Spleen (tissue), 11 donors: ENCODE measurements at regions not wholly inside any gene's neighbourhood (a gene's known extent, or its start where the extent isn't known, plus 50 kb on each side); places are given as distances from the start of the nearest gene placed in this dataset.

Source experiments
- DNase-seq: peaks from one replicate; pipeline ENCODE4 v3.0.0-alpha.2; 2020
- H3K27ac ChIP-seq, 8 donors: fragments of 200-600 bp; sonication (generic) in 7 of 8; 1 replicate in 4 of 8; 2 replicates in 4 of 8; pipeline versions ENCODE4 v1.5.0 to v1.8.0; 2016 to 2021; ENCODE audit warnings: inconsistent platforms in 4 of 8, mild to moderate bottlenecking in 4 of 8, moderate library complexity in 1 of 8
- H3K27me3 ChIP-seq, 7 donors: fragments of 200-600 bp; sonication (generic) in 6 of 7; replicated peaks in 1 of 7; 1 replicate in 4 of 7; 2 replicates in 3 of 7; pipeline versions ENCODE4 v1.5.0 to v1.8.0; 2016 to 2021; ENCODE audit warnings: inconsistent platforms in 3 of 7, mild to moderate bottlenecking in 1 of 7
- H3K36me3 ChIP-seq, 6 donors: fragments of 200-600 bp; sonication (generic) in 5 of 6; 1 replicate in 4 of 6; 2 replicates in 2 of 6; pipeline versions ENCODE4 v1.5.0 to v1.8.0; 2016 to 2021; ENCODE audit warnings: inconsistent platforms in 2 of 6
- H3K4me1 ChIP-seq, 6 donors: fragments of 200-600 bp; sonication (generic) in 5 of 6; 1 replicate in 3 of 6; 2 replicates in 3 of 6; pipeline versions ENCODE4 v1.5.0 to v1.8.0; 2016 to 2021; ENCODE audit warnings: inconsistent platforms in 3 of 6
- H3K4me3 ChIP-seq, 8 donors: fragments of 200-600 bp; sonication (generic) in 7 of 8; 1 replicate in 4 of 8; 2 replicates in 4 of 8; pipeline versions ENCODE4 v1.5.0 to v1.8.0; 2016 to 2021; ENCODE audit warnings: inconsistent platforms in 4 of 8, mild to moderate bottlenecking in 4 of 8, moderate library complexity in 2 of 8
- H3K9me3 ChIP-seq, 8 donors: fragments of 200-600 bp; sonication (generic) in 7 of 8; 1 replicate in 4 of 8; 2 replicates in 4 of 8; pipeline versions ENCODE4 v1.5.0 to v1.8.0; 2016 to 2021; ENCODE audit warnings: inconsistent platforms in 4 of 8
- POLR2A ChIP-seq, 3 donors: fragments of 450-650 bp; IDR thresholded peaks; one replicate each; pipeline ENCODE4 v1.5.1; 2017; ENCODE audit warnings: antibody characterized with exemption in 3 of 3, mild to moderate bottlenecking in 1 of 3
- POLR2AphosphoS5 ChIP-seq, 3 donors: sonication (generic); formaldehyde crosslinking; IDR thresholded peaks; one replicate each; pipeline ENCODE4 v1.5.1; 2017; ENCODE audit warnings: antibody characterized with exemption in 3 of 3
- WGBS, 5 donors: extraction: QIAGEN DNeasy Blood & Tissue Kit in 3 of 5; methylation state at CpG; one replicate each; pipeline versions ENCODE4 v1.1.5 to v1.1.7; 2013 to 2018; 5-methylcytosine and 5-hydroxymethylcytosine counted together
- intact Hi-C: fragments of 100-400 bp; cut with DNase I; formaldehyde crosslinking; loops from one replicate; pipeline ENCODE4 v1.15.0; 2023; ENCODE audit warnings: low total_unique reads
- TF ChIP-seq, protein P1 (sequence below), 11 experiments: fragments of 200-600 bp in 7 of 11; fragments of 450-650 bp in 4 of 11; sonication (generic) in 4 of 11; IDR thresholded peaks in 8 of 11; conservative IDR thresholded peaks in 3 of 11; 1 replicate in 7 of 11; 2 replicates in 4 of 11; pipeline versions ENCODE4 v1.4.0 to v1.8.0; 2016 to 2021; ENCODE audit warnings: antibody characterized with exemption in 11 of 11, inconsistent platforms in 4 of 11, mild to moderate bottlenecking in 1 of 11
- donor health status: healthy with polysubstance abuse.
- donor health status: DM: no; HTN: no; CAD: no; lungs with moderate emphysema.
- donor health status: DM: no; HTN: no; CAD: no.
- donor health status: Bipolar disorder and iron deficiency.
- donor health status: healthy.
- donor health status: DM: no; HTN: no; CAD: no.
- donor health status: DM: yes; HTN: yes; CAD: no.

DNA sequence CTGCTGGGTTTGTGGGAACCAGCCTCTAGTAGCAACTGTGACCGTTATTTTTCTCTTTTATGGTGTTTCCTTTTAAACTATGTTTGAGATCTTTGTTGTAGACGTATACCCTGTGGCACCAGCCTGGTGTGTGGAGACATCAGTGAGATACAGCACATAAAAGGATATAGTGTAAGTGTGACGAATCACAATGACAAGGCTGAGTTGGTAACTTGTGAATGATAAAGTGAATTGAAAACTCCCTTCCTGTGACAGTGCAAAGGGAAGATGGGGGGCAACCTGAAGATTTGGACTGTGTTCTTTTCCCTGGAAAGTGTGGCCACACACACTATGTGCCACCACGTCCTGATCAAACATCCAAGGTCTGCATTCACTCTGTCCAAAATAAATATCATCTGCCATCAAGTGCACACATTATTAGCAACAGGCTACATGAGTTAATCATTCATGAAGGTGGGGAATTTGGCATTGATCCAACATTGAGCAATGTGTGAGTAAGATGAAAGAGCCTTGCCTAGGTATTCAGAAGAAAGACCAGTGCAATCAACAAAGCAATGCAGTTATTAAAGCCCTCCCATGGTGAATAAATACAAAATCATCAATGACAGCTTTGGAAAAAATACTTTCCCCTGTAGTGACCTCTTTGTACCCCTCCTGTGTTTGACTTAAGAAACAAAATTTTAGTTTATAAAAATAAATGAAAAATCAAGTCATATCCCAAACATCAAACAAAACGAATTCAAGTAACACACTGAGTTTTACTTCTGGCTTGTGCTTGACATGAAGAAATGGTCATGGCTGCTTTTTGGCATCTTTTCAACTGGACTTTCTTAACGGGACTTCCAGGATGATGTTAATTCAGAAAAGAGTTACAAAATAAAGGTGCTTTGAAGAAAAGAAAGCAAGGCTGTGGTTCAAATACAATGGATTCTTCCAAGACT is 1280.5 kb upstream of the ZEB2 start:
- Histone ChIP-seq H3K27me3 (no peaks in the 10 kb centered on the region), H3K4me1 (no peaks in the 10 kb centered on the region), H3K27ac (no peak overlapping the region), H3K36me3 (no peaks in the 10 kb centered on the region), H3K9me3 (no peaks in the 10 kb centered on the region), H3K4me3 (no peak overlapping the region)
- intact Hi-C loops: no loop called here
- no peak for DNase-seq
- WGBS, 5 donors: 74 to 90% (median 81%) methylated on average over 6 of the region's 6 CpGs
- TF ChIP-seq POLR2A (IDR thresholded peaks at IDR 0.05): no peak
- no peak for TF ChIP-seq POLR2AphosphoS5 (IDR thresholded peaks at IDR 0.05)
- TF ChIP-seq, protein P1, sequence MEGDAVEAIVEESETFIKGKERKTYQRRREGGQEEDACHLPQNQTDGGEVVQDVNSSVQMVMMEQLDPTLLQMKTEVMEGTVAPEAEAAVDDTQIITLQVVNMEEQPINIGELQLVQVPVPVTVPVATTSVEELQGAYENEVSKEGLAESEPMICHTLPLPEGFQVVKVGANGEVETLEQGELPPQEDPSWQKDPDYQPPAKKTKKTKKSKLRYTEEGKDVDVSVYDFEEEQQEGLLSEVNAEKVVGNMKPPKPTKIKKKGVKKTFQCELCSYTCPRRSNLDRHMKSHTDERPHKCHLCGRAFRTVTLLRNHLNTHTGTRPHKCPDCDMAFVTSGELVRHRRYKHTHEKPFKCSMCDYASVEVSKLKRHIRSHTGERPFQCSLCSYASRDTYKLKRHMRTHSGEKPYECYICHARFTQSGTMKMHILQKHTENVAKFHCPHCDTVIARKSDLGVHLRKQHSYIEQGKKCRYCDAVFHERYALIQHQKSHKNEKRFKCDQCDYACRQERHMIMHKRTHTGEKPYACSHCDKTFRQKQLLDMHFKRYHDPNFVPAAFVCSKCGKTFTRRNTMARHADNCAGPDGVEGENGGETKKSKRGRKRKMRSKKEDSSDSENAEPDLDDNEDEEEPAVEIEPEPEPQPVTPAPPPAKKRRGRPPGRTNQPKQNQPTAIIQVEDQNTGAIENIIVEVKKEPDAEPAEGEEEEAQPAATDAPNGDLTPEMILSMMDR (IDR thresholded peaks at IDR 0.05 in 8 of 11, conservative IDR thresholded peaks at IDR 0.05 in 3 of 11): no peak

DNA sequence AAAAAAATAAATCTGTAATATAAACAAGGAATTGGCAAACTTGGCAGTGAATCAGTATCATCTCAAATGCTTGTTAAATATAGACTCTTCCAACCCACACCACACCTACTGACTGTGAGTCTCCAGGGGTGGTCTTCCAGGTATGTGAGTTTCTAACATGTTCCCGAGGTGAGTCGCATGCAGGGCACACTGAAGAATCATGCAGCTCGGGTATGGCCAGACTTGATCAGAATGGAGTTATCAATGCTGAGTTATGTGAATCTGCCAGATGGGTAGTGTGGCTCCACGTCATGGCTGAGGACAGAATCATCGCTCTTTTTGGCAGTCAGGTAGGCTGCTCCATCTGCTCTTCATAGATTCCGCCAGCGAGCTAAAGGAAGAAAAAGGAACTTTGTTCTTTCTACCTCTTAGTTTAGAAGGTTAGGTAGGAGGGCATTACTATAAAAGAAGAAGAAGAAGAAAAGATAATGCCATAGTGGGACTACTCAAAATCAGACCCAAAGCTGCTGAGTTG is 1279.7 kb upstream of the ZEB2 start:
- whole genome bisulfite sequencing, 5 donors: 93 to 99% (median 94%) methylated on average over 7 of the region's 7 CpGs
- no peak for DNase-seq
- intact Hi-C loops: no loop called here
- no peak overlapping the region for H3K27ac ChIP-seq
- no peak overlapping the region for H3K4me3 ChIP-seq
- H3K36me3 ChIP-seq: no peaks in the 10 kb centered on the region
- no peaks in the 10 kb centered on the region for H3K9me3 ChIP-seq
- TF ChIP-seq POLR2A (IDR thresholded peaks at IDR 0.05): no peak
- no peak for TF ChIP-seq POLR2AphosphoS5 (IDR thresholded peaks at IDR 0.05)
- TF ChIP-seq, protein P1 (IDR thresholded peaks at IDR 0.05 in 8 of 11, conservative IDR thresholded peaks at IDR 0.05 in 3 of 11): no peak
- H3K4me1 ChIP-seq: no peaks in the 10 kb centered on the region
- H3K27me3 ChIP-seq: no peaks in the 10 kb centered on the region

DNA sequence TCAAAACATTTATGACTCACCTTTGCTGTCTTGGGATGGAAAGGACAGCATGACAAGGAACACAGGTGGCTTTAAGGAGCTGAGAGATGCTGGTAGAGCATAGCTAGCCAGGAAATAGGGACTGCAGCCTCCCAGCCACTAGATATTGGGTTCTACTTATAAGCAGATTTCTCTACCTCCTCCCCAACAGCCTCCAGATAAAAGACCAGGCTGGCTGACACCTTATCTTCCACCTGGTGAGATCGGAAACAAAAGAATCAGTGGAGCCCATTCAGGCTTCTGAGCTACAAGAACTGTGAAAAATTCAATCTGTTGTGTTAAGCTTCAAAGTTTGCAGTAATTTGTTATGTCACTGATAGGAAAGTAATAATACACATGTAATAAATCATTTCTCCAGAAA is 1278.5 kb upstream of the ZEB2 start:
- DNase-seq: no peak
- intact Hi-C loops: no loop called here
- 88 to 100% (median 96%) methylated on average over 1 of the region's 1 CpG for WGBS, 5 donors
- TF ChIP-seq POLR2AphosphoS5 (IDR thresholded peaks at IDR 0.05): no peak
- TF ChIP-seq, protein P1 (IDR thresholded peaks at IDR 0.05 in 8 of 11, conservative IDR thresholded peaks at IDR 0.05 in 3 of 11): no peak
- no peak for TF ChIP-seq POLR2A (IDR thresholded peaks at IDR 0.05)
- Histone ChIP-seq H3K4me3 (no peak overlapping the region), H3K9me3 (no peaks in the 10 kb centered on the region), H3K27ac (no peak overlapping the region), H3K27me3 (no peaks in the 10 kb centered on the region), H3K4me1 (no peaks in the 10 kb centered on the region), H3K36me3 (no peaks in the 10 kb centered on the region)

DNA sequence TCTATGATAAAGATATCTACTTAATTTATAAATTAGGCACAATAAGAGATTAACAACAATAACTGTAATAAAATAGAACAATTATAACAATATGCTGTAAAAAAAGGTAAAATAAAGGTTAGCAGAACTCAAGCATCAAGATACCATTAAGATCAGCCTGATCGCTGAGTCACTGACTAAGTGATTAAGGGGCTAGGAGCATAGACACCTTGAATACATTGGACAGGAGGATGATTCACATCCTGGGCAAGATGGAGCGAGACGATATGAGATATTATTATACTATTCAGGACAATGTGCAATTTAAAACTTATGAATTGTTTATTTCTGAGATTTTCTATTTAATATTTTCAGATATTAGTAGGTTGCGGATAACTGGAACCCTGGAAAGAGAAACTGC is 1277.8 kb upstream of the ZEB2 start:
- DNase-seq: no peak
- 91 to 98% (median 95%) methylated on average over 4 of the region's 4 CpGs for WGBS, 5 donors
- no peaks in the 10 kb centered on the region for H3K4me1 ChIP-seq
- H3K9me3 ChIP-seq: no peaks in the 10 kb centered on the region
- no peak overlapping the region for H3K27ac ChIP-seq
- no peaks in the 10 kb centered on the region for H3K27me3 ChIP-seq
- intact Hi-C loops: no loop called here
- TF ChIP-seq POLR2AphosphoS5 (IDR thresholded peaks at IDR 0.05) (no peak), POLR2A (IDR thresholded peaks at IDR 0.05) (no peak)
- TF ChIP-seq, protein P1 (IDR thresholded peaks at IDR 0.05 in 8 of 11, conservative IDR thresholded peaks at IDR 0.05 in 3 of 11): no peak
- H3K36me3 ChIP-seq: no peaks in the 10 kb centered on the region
- H3K4me3 ChIP-seq: no peak overlapping the region
